ELF-1 (cell line): ENCODE measurements at regions not wholly inside any gene's neighbourhood (a gene's known extent, or its start where the extent isn't known, plus 50 kb on each side); places are given as distances from the start of the nearest gene placed in this dataset.

ENCODE experiments used
- DNase-seq: peaks from one replicate; pipeline ENCODE4 v3.0.0-alpha.2; 2016; ENCODE audit warnings: low read depth, low spot score

DNA sequence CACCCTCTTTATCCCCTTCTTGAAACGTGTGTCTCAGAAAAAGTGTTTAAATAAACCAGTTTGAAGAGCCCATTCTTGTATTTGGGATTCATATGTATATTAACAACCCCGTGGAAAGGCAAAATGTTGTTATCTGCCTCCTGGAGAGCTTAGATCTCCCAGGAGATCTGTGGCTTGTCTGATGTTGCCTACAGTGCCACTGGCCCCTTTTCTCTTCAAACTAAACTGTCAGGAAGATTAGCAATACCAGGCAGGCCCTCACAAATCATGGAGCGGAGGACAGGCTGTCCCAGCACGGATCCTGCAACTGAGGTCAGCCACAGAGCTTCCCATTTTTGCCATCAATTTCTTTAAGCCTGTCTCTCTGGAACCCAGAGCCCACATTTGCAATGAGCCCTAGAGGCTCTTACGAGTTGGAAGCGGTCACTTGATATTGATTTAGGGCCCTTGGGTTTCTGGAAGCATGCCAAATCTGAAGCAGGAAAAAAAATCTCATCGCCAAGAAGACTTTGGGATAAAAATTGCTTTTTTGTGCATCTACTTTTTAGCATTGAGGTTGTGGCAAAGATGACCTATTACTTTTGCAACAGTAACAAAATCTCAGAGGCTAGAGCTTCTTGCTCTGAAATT lies 234.1 kb downstream of the OPA1 start:
- DNase-seq: no peak

DNA sequence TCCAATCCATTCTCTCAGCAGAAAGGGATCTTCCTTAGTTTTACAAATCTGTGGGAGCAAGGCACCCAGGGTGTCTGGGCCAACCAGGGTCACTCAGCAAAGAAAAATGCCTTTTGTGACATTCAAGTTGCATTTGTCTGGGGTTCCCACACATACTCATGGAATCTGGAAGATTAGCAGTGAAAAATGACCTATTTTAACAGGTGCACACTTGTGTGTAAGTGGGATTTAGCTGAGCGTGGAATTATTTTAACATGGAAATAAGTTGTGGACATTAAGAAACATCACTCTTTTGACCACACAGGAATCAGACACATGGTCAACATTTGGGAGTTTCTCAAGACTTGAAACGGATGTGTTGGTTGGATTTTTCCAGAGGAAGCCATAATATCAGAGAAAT lies 234.9 kb downstream of the OPA1 start:
- DNase-seq: no peak

- no peak for DNase-seq
Observed at GRCh38 chr3:193828477-193828876, 235.5 kb downstream of the OPA1 start.

GRCh38 chr3:193829781-193830180 lies 236.8 kb downstream of the OPA1 start:
- no peak for DNase-seq

GRCh38 chr3:193830791-193831191 lies 237.8 kb downstream of the OPA1 start:
- no peak for DNase-seq

DNA sequence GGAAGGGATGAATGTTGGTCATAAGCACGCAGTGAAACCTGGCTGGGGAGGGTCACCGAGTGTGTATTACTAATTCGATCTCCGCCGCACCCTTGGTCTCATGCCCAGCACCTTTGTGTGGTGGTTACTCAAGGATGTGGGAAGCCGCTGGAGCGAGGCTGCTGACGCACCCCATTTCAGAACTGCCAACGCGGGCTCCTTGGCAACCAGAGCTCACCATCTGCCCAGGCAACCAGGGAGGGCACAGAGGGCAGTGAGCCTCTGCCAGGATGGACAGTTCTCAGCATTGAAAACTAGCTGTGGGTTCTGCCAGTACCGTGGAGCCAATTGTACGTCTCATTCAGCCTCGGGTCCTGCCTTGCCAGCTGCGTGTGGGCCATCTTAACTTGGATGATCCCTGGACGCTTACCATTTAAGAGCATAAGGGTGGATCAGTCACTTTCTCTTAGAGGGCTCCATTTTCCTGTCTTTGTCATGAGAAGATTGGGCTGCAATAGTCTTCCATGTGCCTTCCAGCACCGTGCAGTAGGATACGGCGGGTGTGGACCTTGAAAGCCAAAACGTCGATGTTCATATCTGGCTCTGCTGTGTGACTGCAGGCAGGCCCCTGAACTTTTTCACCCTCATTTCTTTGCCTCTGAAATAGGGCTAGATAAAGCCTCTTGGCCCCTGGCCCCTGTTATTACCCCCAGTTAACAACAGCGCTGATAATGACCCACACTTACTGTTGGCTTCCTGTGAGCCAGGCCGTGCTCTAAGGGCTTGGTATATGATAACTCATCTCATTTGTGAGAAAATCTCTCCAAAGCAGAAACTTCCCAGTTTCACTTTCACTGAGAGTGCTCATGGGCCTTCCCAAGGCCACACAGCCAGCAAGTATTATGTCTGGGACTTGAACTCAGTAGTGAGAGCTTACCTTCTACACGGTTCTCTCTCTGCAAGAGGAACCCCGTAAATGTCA lies 238.8 kb downstream of the OPA1 start:
- DNase-seq: no peak

DNA sequence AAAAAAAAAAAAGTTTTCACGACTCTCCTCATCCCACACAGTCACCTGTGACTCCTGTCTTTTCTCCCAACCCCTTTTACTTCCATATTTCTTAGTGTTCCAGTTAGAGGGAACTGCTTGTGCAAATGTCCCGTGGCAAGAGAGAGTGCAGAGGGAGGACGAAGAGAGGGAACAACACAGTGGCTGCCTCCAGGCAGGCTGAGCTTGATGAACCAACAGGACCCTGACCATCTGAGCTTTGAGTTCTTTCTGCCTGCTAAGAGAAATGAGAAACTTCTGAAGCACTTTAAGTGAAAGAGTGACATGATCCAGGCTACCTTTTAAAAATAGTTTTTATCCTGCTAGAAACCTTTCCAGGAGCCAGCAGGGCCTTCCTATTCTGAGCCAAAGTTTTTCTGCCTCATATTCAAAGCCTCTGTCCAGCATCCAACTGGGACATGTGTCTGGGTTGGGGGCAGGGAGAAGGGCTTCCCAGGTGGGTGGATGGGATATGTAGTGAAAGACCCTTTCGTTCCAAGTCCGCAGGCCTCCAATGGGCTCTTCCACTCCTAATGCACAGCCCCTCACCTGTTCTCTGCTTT lies 239.9 kb downstream of the OPA1 start:
- DNase-seq: no peak

DNA sequence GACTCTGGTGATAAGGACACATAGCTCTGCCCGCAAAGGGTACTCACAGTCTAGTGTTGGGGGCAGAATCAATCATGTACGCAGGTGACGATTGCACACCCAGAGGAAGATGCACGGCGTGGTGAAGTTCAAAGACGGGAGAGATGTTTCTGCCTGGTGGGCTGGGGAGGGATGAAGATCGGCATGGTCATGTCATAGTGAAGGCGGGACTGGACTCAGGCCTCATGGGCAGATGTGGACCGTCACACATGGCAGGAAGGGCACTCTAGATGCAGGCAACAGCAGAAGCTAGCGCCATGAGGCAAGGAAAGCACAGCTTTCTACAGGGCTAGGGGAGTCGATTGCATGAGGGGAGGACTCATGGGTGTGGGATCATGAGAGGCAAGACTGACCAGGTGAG lies 240.6 kb downstream of the OPA1 start:
- DNase-seq: no peak

DNA sequence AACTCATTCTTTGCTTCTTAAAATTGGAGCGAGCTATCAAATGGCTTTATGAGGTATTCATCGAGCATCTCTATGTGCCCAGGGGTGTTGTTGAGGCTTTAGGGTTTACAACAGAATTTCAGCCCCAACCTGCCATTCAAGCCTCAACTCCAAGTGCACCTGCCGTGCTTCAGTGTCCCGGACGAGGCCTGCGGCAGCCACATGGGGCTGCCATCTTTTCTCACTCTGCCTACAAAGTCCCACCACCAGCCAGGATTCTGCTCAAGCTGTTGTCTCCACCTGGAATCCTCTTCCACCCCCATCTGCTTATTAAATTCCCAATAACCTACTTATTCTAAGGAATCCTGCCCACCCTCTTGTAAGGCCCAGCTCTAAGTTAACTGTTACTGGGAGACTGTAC lies 242.4 kb downstream of the OPA1 start:
- no peak for DNase-seq

- DNase-seq: no peak
Observed at GRCh38 chr3:193836511-193836910, 243.5 kb downstream of the OPA1 start.

- no peak for DNase-seq
Observed at GRCh38 chr3:193836918-193837317, 243.9 kb downstream of the OPA1 start.

- DNase-seq: no peak
Observed at GRCh38 chr3:193837347-193837827, 244.4 kb downstream of the OPA1 start.

DNA sequence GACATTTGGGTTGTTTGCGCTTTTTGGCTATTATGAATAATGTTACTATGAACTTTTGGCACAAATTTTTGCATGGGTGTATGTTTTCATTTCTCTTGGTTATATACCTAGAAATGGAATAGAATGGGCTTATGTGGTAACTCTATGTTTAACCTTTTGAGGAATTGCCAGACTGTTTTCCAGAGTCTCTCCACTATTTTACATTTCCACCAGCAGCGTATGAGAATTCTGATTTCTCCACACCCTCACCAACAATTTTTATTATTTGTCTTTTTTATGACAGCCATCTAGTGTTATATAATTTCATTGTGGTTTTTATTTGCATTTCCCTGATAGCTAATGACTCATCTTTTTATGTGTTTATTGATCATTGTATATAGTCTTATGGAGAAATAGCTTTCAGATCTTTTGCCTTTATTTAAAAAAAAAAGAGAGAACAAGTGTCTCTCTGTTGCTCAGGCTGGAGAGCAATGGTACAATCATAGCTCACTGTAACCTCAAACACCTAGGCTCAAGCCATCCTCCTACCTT lies 247.2 kb downstream of the OPA1 start:
- DNase-seq: no peak

GRCh38 chr3:193841581-193841980 lies 248.6 kb downstream of the OPA1 start:
- no peak for DNase-seq

GRCh38 chr3:193842029-193842798 lies 249.2 kb downstream of the OPA1 start:
- DNase-seq: no peak

- no peak for DNase-seq
Observed at GRCh38 chr3:193842832-193843473, 249.9 kb downstream of the OPA1 start.

DNA sequence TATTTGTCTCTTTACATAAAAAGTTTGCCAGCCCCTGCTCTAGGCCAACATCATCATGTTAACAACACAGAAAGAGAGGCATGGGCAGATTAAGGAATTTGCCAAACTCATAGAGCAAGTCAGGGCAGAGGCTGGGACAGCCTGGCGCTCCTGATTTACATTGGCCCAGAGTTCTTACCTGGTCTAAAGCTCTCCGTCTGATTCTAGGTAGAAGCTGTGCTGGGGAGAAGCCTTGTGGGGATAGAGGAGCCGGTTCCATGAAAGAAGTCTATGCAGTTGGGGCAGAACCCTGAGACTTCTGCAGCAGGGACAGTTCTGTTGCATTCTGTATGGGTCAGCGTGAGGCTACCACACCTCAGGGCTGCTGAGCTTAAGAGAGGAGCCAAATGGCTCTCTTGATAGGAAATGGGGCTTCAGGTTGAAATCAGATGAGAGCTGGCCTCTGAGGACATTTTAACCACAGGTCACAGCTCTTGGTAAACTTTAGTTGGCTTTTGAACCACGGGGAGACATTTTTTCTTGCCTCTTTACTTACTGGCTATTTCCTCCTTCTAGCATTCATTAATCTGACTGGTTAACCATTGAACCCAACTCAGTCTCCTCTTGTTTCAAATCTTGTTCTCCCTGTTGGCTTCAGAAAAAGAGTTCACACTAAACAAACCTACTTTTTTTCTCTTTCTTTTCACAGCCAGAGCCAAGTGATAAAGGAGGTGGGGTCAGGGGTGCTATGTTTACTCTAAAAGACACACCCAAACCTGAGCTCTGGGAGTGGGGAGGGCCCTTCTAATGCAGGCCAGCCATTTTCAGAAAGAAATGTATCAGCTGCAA lies 250.7 kb downstream of the OPA1 start:
- no peak for DNase-seq

GRCh38 chr3:193844472-193844871 lies 251.5 kb downstream of the OPA1 start:
- DNase-seq: no peak

GRCh38 chr3:193845144-193845543 lies 252.1 kb downstream of the OPA1 start:
- no peak for DNase-seq

GRCh38 chr3:193846569-193846968 lies 253.6 kb downstream of the OPA1 start:
- DNase-seq: no peak
